ENCODE measurements at regions not wholly inside any gene's neighbourhood (a gene's known extent, or its start where the extent isn't known, plus 50 kb on each side); places are given as distances from the start of the nearest gene placed in this dataset.

- DNase-seq = no peak
Measured at GRCh38 chr12:43087195-43088091, 464.6 kb downstream of the ADAMTS20 start.

- DNase-seq = no peak
Measured at GRCh38 chr12:43079476-43079875, 472.5 kb downstream of the ADAMTS20 start.

- no peak for DNase-seq
Measured at GRCh38 chr12:43078976-43079375, 473.0 kb downstream of the ADAMTS20 start.

- no peak for DNase-seq
Measured at GRCh38 chr12:43072431-43072830, 479.6 kb downstream of the ADAMTS20 start.

- DNase-seq = no peak
Measured at GRCh38 chr12:43069768-43070221, 480.2 kb upstream of the PRICKLE1 start.

- no peak for DNase-seq
Measured at GRCh38 chr12:43066471-43066870, 476.9 kb upstream of the PRICKLE1 start.

- DNase-seq = no peak
Measured at GRCh38 chr12:43063650-43064049, 474.1 kb upstream of the PRICKLE1 start.

- DNase-seq = no peak
Measured at GRCh38 chr12:43062201-43062895, 472.8 kb upstream of the PRICKLE1 start.

- DNase-seq = no peak
Measured at GRCh38 chr12:43060742-43061141, 471.2 kb upstream of the PRICKLE1 start.

- DNase-seq = no peak
Measured at GRCh38 chr12:43058616-43059015, 469.1 kb upstream of the PRICKLE1 start.

GRCh38 chr12:43057566-43057965 is 468.0 kb upstream of the PRICKLE1 start:
- DNase-seq = no peak

GRCh38 chr12:43054085-43054484 is 464.5 kb upstream of the PRICKLE1 start:
- no peak for DNase-seq

GRCh38 chr12:43052441-43052840 is 462.9 kb upstream of the PRICKLE1 start:
- DNase-seq = no peak

GRCh38 chr12:43044241-43044640 is 454.7 kb upstream of the PRICKLE1 start:
- DNase-seq = no peak

GRCh38 chr12:43038991-43039390 is 449.4 kb upstream of the PRICKLE1 start:
- no peak for DNase-seq

- no peak for DNase-seq
Measured at GRCh38 chr12:43029971-43030370, 440.4 kb upstream of the PRICKLE1 start.

GRCh38 chr12:43028826-43029225 is 439.3 kb upstream of the PRICKLE1 start:
- no peak for DNase-seq

GRCh38 chr12:43022838-43023237 is 433.3 kb upstream of the PRICKLE1 start:
- DNase-seq = no peak

- no peak for DNase-seq
Measured at GRCh38 chr12:43015090-43015737, 425.7 kb upstream of the PRICKLE1 start.

GRCh38 chr12:43011383-43011926 is 421.9 kb upstream of the PRICKLE1 start:
- DNase-seq = peak in 1 of 5 donors; percentile 1

GRCh38 chr12:43009846-43010240 is 420.3 kb upstream of the PRICKLE1 start:
- DNase-seq = no peak

GRCh38 chr12:43008953-43009845 is 419.7 kb upstream of the PRICKLE1 start:
- DNase-seq = no peak
